ENCODE measurements at regions not wholly inside any gene's neighbourhood (a gene's known extent, or its start where the extent isn't known, plus 50 kb on each side); places are given as distances from the start of the nearest gene placed in this dataset.

DNA sequence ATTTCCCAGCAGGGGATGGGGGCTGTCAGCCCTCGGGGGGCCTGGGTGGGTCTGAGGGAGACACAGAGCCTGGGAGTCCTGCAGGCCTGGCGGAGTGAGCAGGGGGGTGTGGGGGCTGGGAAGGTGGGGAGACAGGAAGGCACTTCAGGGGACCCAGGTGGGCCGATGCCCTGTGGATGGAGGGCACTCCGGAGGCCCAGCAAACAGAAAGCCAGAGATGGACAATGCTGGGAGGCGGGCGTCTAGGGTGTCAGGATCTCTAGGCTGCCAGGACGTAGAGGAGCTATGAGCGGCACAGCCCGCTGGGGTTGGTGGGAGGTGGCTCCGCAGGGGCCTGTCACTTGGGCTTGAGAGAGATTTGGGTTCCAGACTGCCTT, 87.6 kb upstream of the COL5A1 start:
- TF ChIP-seq PATZ1 (CRISPR knock-in tag; IDR thresholded peaks at IDR 0.05; ENCODE audit: borderline replicate concordance): no peak
- TF ChIP-seq BACH2 (CRISPR knock-in tag; IDR thresholded peaks at IDR 0.05; ENCODE audit: borderline replicate concordance): no peak

All from SK-N-SH treated with all-trans-retinoic acid at 6 μM for 48 hours (cell line).